ENCODE measurements at regions not wholly inside any gene's neighbourhood (a gene's known extent, or its start where the extent isn't known, plus 50 kb on each side); places are given as distances from the start of the nearest gene placed in this dataset.

GRCh38 chr11:109856928-109857327 is 236.3 kb upstream of the ZC3H12C start:
- Histone ChIP-seq H3K27me3 (no peaks in the 10 kb centered on the region), H3K9me3 (ENCODE audit: low read depth) (no peaks in the 10 kb centered on the region), H3K4me1 (ENCODE audit: low read depth) (peaks cover 10% of the 10 kb centered on the region), H3K36me3 (no peaks in the 10 kb centered on the region), H3K4me3 (no peak overlapping the region), H3K27ac (no peak overlapping the region)
- DNase-seq (ENCODE audit: low read depth in 1 of 2, low spot score in 1 of 2): no peak
- TF ChIP-seq CTCF (IDR thresholded peaks at IDR 0.05; ENCODE audit: low read depth, low read length): no peak

- DNase-seq (ENCODE audit: low read depth in 1 of 2, low spot score in 1 of 2): no peak
- peaks cover 10% of the 10 kb centered on the region for H3K4me1 ChIP-seq (ENCODE audit: low read depth)
- H3K36me3 ChIP-seq: no peaks in the 10 kb centered on the region
- peak overlapping the region; percentile 30 for H3K27ac ChIP-seq
- no peak overlapping the region for H3K4me3 ChIP-seq
- no peaks in the 10 kb centered on the region for H3K9me3 ChIP-seq (ENCODE audit: low read depth)
- no peaks in the 10 kb centered on the region for H3K27me3 ChIP-seq
- no peak for TF ChIP-seq CTCF (IDR thresholded peaks at IDR 0.05; ENCODE audit: low read depth, low read length)
Observed at GRCh38 chr11:109857637-109858036, 235.6 kb upstream of the ZC3H12C start.

GRCh38 chr11:109858152-109858551 is 235.0 kb upstream of the ZC3H12C start:
- Histone ChIP-seq H3K36me3 (no peaks in the 10 kb centered on the region), H3K27me3 (no peaks in the 10 kb centered on the region), H3K9me3 (ENCODE audit: low read depth) (no peaks in the 10 kb centered on the region), H3K4me3 (no peak overlapping the region), H3K27ac (peak overlapping the region; percentile 30), H3K4me1 (ENCODE audit: low read depth) (peaks cover 13% of the 10 kb centered on the region)
- no peak for TF ChIP-seq CTCF (IDR thresholded peaks at IDR 0.05; ENCODE audit: low read depth, low read length)
- DNase-seq (ENCODE audit: low read depth in 1 of 2, low spot score in 1 of 2): peak in 1 of 2 donors; percentile 41

GRCh38 chr11:109859045-109859724 is 234.0 kb upstream of the ZC3H12C start:
- H3K9me3 ChIP-seq (ENCODE audit: low read depth): no peaks in the 10 kb centered on the region
- H3K4me1 ChIP-seq (ENCODE audit: low read depth): peaks cover 20% of the 10 kb centered on the region
- H3K27me3 ChIP-seq: no peaks in the 10 kb centered on the region
- H3K36me3 ChIP-seq: no peaks in the 10 kb centered on the region
- no peak for TF ChIP-seq CTCF (IDR thresholded peaks at IDR 0.05; ENCODE audit: low read depth, low read length)
- H3K27ac ChIP-seq: no peak overlapping the region
- peak in 1 of 2 donors; percentile 29 for DNase-seq (ENCODE audit: low read depth in 1 of 2, low spot score in 1 of 2)
- no peak overlapping the region for H3K4me3 ChIP-seq

- Histone ChIP-seq H3K4me1 (ENCODE audit: low read depth) (peaks cover 30% of the 10 kb centered on the region), H3K9me3 (ENCODE audit: low read depth) (no peaks in the 10 kb centered on the region), H3K4me3 (no peak overlapping the region), H3K27ac (no peak overlapping the region), H3K27me3 (no peaks in the 10 kb centered on the region), H3K36me3 (no peaks in the 10 kb centered on the region)
- no peak for DNase-seq (ENCODE audit: low read depth in 1 of 2, low spot score in 1 of 2)
- TF ChIP-seq CTCF (IDR thresholded peaks at IDR 0.05; ENCODE audit: low read depth, low read length): no peak
Observed at GRCh38 chr11:109862835-109863234, 230.4 kb upstream of the ZC3H12C start.
